ENCODE measurements at regions not wholly inside any gene's neighbourhood (a gene's known extent, or its start where the extent isn't known, plus 50 kb on each side); places are given as distances from the start of the nearest gene placed in this dataset.

- no peak overlapping the region for H3K4me3 ChIP-seq
- WGBS, 2 donors: 89 to 91% methylated on average over 4 of the region's 4 CpGs
- H3K9ac ChIP-seq (ENCODE audit: insufficient read depth in 1 of 2, low read length in 2 of 2): no peak overlapping the region
Measured at GRCh38 chr2:142782942-142783443, 94.5 kb upstream of the KYNU start.

GRCh38 chr2:142781146-142781545, 96.3 kb upstream of the KYNU start:
- H3K4me1 ChIP-seq (ENCODE audit: control insufficient read depth in 5 of 5, insufficient read depth in 5 of 5, low read length in 5 of 5): no peaks in the 10 kb centered on the region
- peaks cover 0 to 2% (median 0%) of the 10 kb centered on the region in 4 donors for H3K9me3 ChIP-seq (ENCODE audit: control insufficient read depth in 4 of 4, insufficient read depth in 3 of 4, low read length in 3 of 4)
- DNase-seq (no peak), ATAC-seq (ENCODE audit: insufficient read depth, low FRiP score) (no peak)
- H3K27ac ChIP-seq (ENCODE audit: low read depth in 1 of 2, low read length in 1 of 2): no peak overlapping the region
- H3K9ac ChIP-seq (ENCODE audit: insufficient read depth in 1 of 2, low read length in 2 of 2): no peak overlapping the region
- no peaks in the 10 kb centered on the region for H3K36me3 ChIP-seq (ENCODE audit: control insufficient read depth in 4 of 4, insufficient read depth in 4 of 4, low read length in 4 of 4)
- WGBS, 2 donors: 92 to 96% methylated on average over 2 of the region's 2 CpGs
- TF ChIP-seq CTCF (IDR thresholded peaks at IDR 0.05; ENCODE audit: control extremely low read depth, extremely low read depth): no peak
- H3K4me3 ChIP-seq: no peak overlapping the region
- no peaks in the 10 kb centered on the region for H3K27me3 ChIP-seq (ENCODE audit: control insufficient read depth in 3 of 3, insufficient read depth in 3 of 3, low read length in 2 of 3)

More at GRCh38 chr2:142782942-142783443, 94.5 kb upstream of the KYNU start:
- Histone ChIP-seq H3K4me1 (ENCODE audit: control insufficient read depth in 5 of 5, insufficient read depth in 5 of 5, low read length in 5 of 5) (no peaks in the 10 kb centered on the region), H3K27me3 (ENCODE audit: control insufficient read depth in 3 of 3, insufficient read depth in 3 of 3, low read length in 2 of 3) (no peaks in the 10 kb centered on the region), H3K9me3 (ENCODE audit: control insufficient read depth in 4 of 4, insufficient read depth in 3 of 4, low read length in 3 of 4) (no peaks in the 10 kb centered on the region), H3K36me3 (ENCODE audit: control insufficient read depth in 4 of 4, insufficient read depth in 4 of 4, low read length in 4 of 4) (no peaks in the 10 kb centered on the region), H3K27ac (ENCODE audit: low read depth in 1 of 2, low read length in 1 of 2) (no peak overlapping the region)
- DNase-seq (no peak), ATAC-seq (ENCODE audit: insufficient read depth, low FRiP score) (no peak)
- TF ChIP-seq CTCF (IDR thresholded peaks at IDR 0.05; ENCODE audit: control extremely low read depth, extremely low read depth): no peak

- Histone ChIP-seq H3K4me1 (ENCODE audit: control insufficient read depth in 5 of 5, insufficient read depth in 5 of 5, low read length in 5 of 5) (no peaks in the 10 kb centered on the region), H3K27me3 (ENCODE audit: control insufficient read depth in 3 of 3, insufficient read depth in 3 of 3, low read length in 2 of 3) (no peaks in the 10 kb centered on the region), H3K27ac (ENCODE audit: low read depth in 1 of 2, low read length in 1 of 2) (no peak overlapping the region), H3K36me3 (ENCODE audit: control insufficient read depth in 4 of 4, insufficient read depth in 4 of 4, low read length in 4 of 4) (no peaks in the 10 kb centered on the region), H3K9me3 (ENCODE audit: control insufficient read depth in 4 of 4, insufficient read depth in 3 of 4, low read length in 3 of 4) (peaks cover 0 to 2% (median 0%) of the 10 kb centered on the region in 4 donors), H3K4me3 (no peak overlapping the region), H3K9ac (ENCODE audit: insufficient read depth in 1 of 2, low read length in 2 of 2) (no peak overlapping the region)
- TF ChIP-seq CTCF (IDR thresholded peaks at IDR 0.05; ENCODE audit: control extremely low read depth, extremely low read depth): no peak
- no peak for ATAC-seq (ENCODE audit: insufficient read depth, low FRiP score)
- WGBS, 2 donors: 67 to 79% methylated on average over 3 of the region's 3 CpGs
- DNase-seq: peak in 1 of 3 donors; percentile 20
Measured at GRCh38 chr2:142778289-142778688, 99.2 kb upstream of the KYNU start.

- Histone ChIP-seq H3K4me3 (no peak overlapping the region), H3K9me3 (ENCODE audit: control insufficient read depth in 4 of 4, insufficient read depth in 3 of 4, low read length in 3 of 4) (peaks cover 0 to 3% (median 1%) of the 10 kb centered on the region in 4 donors), H3K4me1 (ENCODE audit: control insufficient read depth in 5 of 5, insufficient read depth in 5 of 5, low read length in 5 of 5) (no peaks in the 10 kb centered on the region), H3K9ac (ENCODE audit: insufficient read depth in 1 of 2, low read length in 2 of 2) (no peak overlapping the region), H3K27ac (ENCODE audit: low read depth in 1 of 2, low read length in 1 of 2) (no peak overlapping the region), H3K27me3 (ENCODE audit: control insufficient read depth in 3 of 3, insufficient read depth in 3 of 3, low read length in 2 of 3) (no peaks in the 10 kb centered on the region), H3K36me3 (ENCODE audit: control insufficient read depth in 4 of 4, insufficient read depth in 4 of 4, low read length in 4 of 4) (no peaks in the 10 kb centered on the region)
- TF ChIP-seq CTCF (IDR thresholded peaks at IDR 0.05; ENCODE audit: control extremely low read depth, extremely low read depth): no peak
- DNase-seq (no peak), ATAC-seq (ENCODE audit: insufficient read depth, low FRiP score) (no peak)
- 66 to 73% methylated on average over 2 of the region's 2 CpGs for WGBS, 2 donors
Measured at GRCh38 chr2:142777742-142778141, 99.7 kb upstream of the KYNU start.
